SK-N-SH treated with all-trans-retinoic acid at 6 μM for 48 hours (cell line): ENCODE measurements at regions not wholly inside any gene's neighbourhood (a gene's known extent, or its start where the extent isn't known, plus 50 kb on each side); places are given as distances from the start of the nearest gene placed in this dataset.

ENCODE experiments used
- ATAC-seq: fragments of 200-7000 bp; cut with Tn5 transposase; 3 replicates; pipeline ENCODE4 v1.9.1; 2020; ENCODE audit warnings: mild to moderate bottlenecking, moderate library complexity
- ARNTL ChIP-seq: fragments of 450-650 bp; formaldehyde crosslinking; IDR thresholded peaks from 2 replicates; pipeline ENCODE4 v1.5.0; 2020; ENCODE audit warnings: low read depth, mild to moderate bottlenecking, moderate library complexity, borderline replicate concordance
- BACH2 ChIP-seq: fragments of 250-450 bp; sonication (Bioruptor Pico); IDR thresholded peaks from 2 replicates; pipeline ENCODE4 v1.9.0; 2021; ENCODE audit warnings: mild to moderate bottlenecking, borderline replicate concordance
- ESRRG ChIP-seq: fragments of 250-450 bp; sonication (Bioruptor Pico); IDR thresholded peaks from 2 replicates; pipeline ENCODE4 v1.6.1; 2021; ENCODE audit warnings: mild to moderate bottlenecking
- GLIS3 ChIP-seq: fragments of 250-450 bp; sonication (Bioruptor Pico); IDR thresholded peaks from 2 replicates; pipeline ENCODE4 v1.5.0; 2020; ENCODE audit warnings: mild to moderate bottlenecking, moderate library complexity
- ISL1 ChIP-seq: fragments of 250-450 bp; sonication (Bioruptor Pico); IDR thresholded peaks from 2 replicates; pipeline ENCODE4 v2.1.2; 2022; ENCODE audit warnings: mild to moderate bottlenecking, moderate library complexity
- OSR1 ChIP-seq: fragments of 250-450 bp; sonication (Bioruptor Pico); IDR thresholded peaks from 2 replicates; pipeline ENCODE4 v1.8.0; 2022; ENCODE audit warnings: moderate library complexity, mild to moderate bottlenecking, inconsistent platforms
- POU6F1 ChIP-seq: fragments of 250-450 bp; sonication (Bioruptor Pico); IDR thresholded peaks from 2 replicates; pipeline ENCODE4 v1.8.0; 2021; ENCODE audit warnings: low read depth, mild to moderate bottlenecking, moderate library complexity, borderline replicate concordance
- PPARA ChIP-seq: fragments of 250-450 bp; sonication (Bioruptor Pico); IDR thresholded peaks from 2 replicates; pipeline ENCODE4 v1.5.0; 2020; ENCODE audit warnings: mild to moderate bottlenecking, borderline replicate concordance
- RARB ChIP-seq: fragments of 250-450 bp; sonication (Bioruptor Pico); IDR thresholded peaks from 2 replicates; pipeline ENCODE4 v1.8.0; 2021; ENCODE audit warnings: mild to moderate bottlenecking, moderate library complexity
- SNAI2 ChIP-seq: fragments of 250-450 bp; sonication (Bioruptor Pico); IDR thresholded peaks from 2 replicates; pipeline ENCODE4 v1.5.0; 2020; ENCODE audit warnings: mild to moderate bottlenecking, moderate library complexity
- TCF4 ChIP-seq: fragments of 250-450 bp; sonication (Bioruptor Pico); IDR thresholded peaks from 2 replicates; pipeline ENCODE4 v1.8.0; 2021; ENCODE audit warnings: mild to moderate bottlenecking, moderate library complexity, borderline replicate concordance
- TOX ChIP-seq: fragments of 250-450 bp; sonication (Bioruptor Pico); IDR thresholded peaks from 2 replicates; pipeline ENCODE4 v1.8.0; 2021; ENCODE audit warnings: mild to moderate bottlenecking, moderate library complexity, borderline replicate concordance
- ZC3H10 ChIP-seq: fragments of 250-450 bp; sonication (Bioruptor Pico); IDR thresholded peaks from 2 replicates; pipeline ENCODE4 v1.5.1; 2021; ENCODE audit warnings: mild to moderate bottlenecking, moderate library complexity
- ZFP3 ChIP-seq: fragments of 250-450 bp; sonication (Bioruptor Pico); IDR thresholded peaks from 2 replicates; pipeline ENCODE4 v1.5.0; 2020; ENCODE audit warnings: mild to moderate bottlenecking, moderate library complexity
- ZFP30 ChIP-seq: fragments of 450-650 bp; formaldehyde crosslinking; IDR thresholded peaks from 2 replicates; pipeline ENCODE4 v1.5.0; 2022; ENCODE audit warnings: mild to moderate bottlenecking, moderate library complexity
- ZNF565 ChIP-seq: fragments of 450-650 bp; formaldehyde crosslinking; conservative IDR thresholded peaks from 2 replicates; pipeline ENCODE4 v1.5.0; 2020; ENCODE audit warnings: low read depth, mild to moderate bottlenecking, moderate library complexity
- ZNF70 ChIP-seq: fragments of 450-650 bp; formaldehyde crosslinking; IDR thresholded peaks from 2 replicates; pipeline ENCODE4 v1.5.0; 2020; ENCODE audit warnings: mild to moderate bottlenecking, moderate library complexity
- ZNF8 ChIP-seq: fragments of 450-650 bp; formaldehyde crosslinking; IDR thresholded peaks from 2 replicates; pipeline ENCODE4 v1.5.0; 2020; ENCODE audit warnings: mild to moderate bottlenecking, moderate library complexity
- TF ChIP-seq, protein P1 (sequence below): fragments of 250-450 bp; sonication (Bioruptor Pico); IDR thresholded peaks from 2 replicates; pipeline ENCODE4 v1.5.1; 2021; ENCODE audit warnings: mild to moderate bottlenecking, moderate library complexity
- TF ChIP-seq, protein P2 (sequence below): fragments of 250-450 bp; sonication (Bioruptor Pico); IDR thresholded peaks from 2 replicates; pipeline ENCODE4 v1.5.1; 2020; ENCODE audit warnings: low read depth, mild to moderate bottlenecking, moderate library complexity
- TF ChIP-seq, protein P3 (sequence below): fragments of 250-450 bp; sonication (Bioruptor Pico); IDR thresholded peaks from 2 replicates; pipeline ENCODE4 v1.8.0; 2020; ENCODE audit warnings: mild to moderate bottlenecking, moderate library complexity, borderline replicate concordance
- TF ChIP-seq, protein P4 (sequence below): fragments of 250-450 bp; sonication (Bioruptor Pico); IDR thresholded peaks from 2 replicates; pipeline ENCODE4 v1.5.0; 2020; ENCODE audit warnings: mild to moderate bottlenecking, moderate library complexity

DNA sequence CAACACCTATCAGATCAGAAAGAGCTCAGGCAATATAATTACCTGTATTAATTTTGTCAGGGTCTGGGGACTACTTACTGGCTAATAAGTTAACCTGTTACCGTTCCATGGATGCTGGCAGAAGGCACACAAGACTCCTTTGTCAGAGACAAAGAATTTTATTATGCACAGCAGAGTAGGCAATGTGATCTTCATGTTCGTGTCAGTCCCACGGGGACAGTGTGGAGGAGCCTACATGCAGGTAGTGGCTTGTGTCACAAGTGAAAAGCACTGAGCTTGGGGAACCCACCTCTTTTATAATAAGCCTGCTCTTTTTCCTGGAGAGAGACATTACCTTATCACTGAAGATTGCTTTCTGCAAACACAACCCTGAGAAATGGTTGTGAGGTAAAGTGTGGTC is 96.9 kb downstream of the CD164 start:
- TF ChIP-seq ISL1 (CRISPR knock-in tag) (no peak), ZFP30 (CRISPR knock-in tag) (no peak), PPARA (CRISPR knock-in tag) (no peak), TCF4 (CRISPR knock-in tag) (no peak), BACH2 (CRISPR knock-in tag) (no peak), RARB (CRISPR knock-in tag) (no peak), SNAI2 (CRISPR knock-in tag) (no peak), ZC3H10 (no peak), ZNF70 (CRISPR knock-in tag) (no peak), ZFP3 (no peak), ZNF565 (CRISPR knock-in tag) (no peak), TOX (CRISPR knock-in tag) (no peak), ZNF8 (CRISPR knock-in tag) (no peak), ARNTL (CRISPR knock-in tag) (no peak)
- TF ChIP-seq, protein P1, sequence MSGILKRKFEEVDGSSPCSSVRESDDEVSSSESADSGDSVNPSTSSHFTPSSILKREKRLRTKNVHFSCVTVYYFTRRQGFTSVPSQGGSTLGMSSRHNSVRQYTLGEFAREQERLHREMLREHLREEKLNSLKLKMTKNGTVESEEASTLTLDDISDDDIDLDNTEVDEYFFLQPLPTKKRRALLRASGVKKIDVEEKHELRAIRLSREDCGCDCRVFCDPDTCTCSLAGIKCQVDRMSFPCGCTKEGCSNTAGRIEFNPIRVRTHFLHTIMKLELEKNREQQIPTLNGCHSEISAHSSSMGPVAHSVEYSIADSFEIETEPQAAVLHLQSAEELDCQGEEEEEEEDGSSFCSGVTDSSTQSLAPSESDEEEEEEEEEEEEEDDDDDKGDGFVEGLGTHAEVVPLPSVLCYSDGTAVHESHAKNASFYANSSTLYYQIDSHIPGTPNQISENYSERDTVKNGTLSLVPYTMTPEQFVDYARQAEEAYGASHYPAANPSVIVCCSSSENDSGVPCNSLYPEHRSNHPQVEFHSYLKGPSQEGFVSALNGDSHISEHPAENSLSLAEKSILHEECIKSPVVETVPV = no peak
- TF ChIP-seq, protein P2, sequence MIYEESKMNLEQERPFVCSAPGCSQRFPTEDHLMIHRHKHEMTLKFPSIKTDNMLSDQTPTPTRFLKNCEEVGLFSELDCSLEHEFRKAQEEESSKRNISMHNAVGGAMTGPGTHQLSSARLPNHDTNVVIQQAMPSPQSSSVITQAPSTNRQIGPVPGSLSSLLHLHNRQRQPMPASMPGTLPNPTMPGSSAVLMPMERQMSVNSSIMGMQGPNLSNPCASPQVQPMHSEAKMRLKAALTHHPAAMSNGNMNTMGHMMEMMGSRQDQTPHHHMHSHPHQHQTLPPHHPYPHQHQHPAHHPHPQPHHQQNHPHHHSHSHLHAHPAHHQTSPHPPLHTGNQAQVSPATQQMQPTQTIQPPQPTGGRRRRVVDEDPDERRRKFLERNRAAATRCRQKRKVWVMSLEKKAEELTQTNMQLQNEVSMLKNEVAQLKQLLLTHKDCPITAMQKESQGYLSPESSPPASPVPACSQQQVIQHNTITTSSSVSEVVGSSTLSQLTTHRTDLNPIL (CRISPR knock-in tag) = no peak
- TF ChIP-seq, protein P3, sequence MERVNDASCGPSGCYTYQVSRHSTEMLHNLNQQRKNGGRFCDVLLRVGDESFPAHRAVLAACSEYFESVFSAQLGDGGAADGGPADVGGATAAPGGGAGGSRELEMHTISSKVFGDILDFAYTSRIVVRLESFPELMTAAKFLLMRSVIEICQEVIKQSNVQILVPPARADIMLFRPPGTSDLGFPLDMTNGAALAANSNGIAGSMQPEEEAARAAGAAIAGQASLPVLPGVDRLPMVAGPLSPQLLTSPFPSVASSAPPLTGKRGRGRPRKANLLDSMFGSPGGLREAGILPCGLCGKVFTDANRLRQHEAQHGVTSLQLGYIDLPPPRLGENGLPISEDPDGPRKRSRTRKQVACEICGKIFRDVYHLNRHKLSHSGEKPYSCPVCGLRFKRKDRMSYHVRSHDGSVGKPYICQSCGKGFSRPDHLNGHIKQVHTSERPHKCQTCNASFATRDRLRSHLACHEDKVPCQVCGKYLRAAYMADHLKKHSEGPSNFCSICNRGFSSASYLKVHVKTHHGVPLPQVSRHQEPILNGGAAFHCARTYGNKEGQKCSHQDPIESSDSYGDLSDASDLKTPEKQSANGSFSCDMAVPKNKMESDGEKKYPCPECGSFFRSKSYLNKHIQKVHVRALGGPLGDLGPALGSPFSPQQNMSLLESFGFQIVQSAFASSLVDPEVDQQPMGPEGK (CRISPR knock-in tag) = no peak
- TF ChIP-seq, protein P4, sequence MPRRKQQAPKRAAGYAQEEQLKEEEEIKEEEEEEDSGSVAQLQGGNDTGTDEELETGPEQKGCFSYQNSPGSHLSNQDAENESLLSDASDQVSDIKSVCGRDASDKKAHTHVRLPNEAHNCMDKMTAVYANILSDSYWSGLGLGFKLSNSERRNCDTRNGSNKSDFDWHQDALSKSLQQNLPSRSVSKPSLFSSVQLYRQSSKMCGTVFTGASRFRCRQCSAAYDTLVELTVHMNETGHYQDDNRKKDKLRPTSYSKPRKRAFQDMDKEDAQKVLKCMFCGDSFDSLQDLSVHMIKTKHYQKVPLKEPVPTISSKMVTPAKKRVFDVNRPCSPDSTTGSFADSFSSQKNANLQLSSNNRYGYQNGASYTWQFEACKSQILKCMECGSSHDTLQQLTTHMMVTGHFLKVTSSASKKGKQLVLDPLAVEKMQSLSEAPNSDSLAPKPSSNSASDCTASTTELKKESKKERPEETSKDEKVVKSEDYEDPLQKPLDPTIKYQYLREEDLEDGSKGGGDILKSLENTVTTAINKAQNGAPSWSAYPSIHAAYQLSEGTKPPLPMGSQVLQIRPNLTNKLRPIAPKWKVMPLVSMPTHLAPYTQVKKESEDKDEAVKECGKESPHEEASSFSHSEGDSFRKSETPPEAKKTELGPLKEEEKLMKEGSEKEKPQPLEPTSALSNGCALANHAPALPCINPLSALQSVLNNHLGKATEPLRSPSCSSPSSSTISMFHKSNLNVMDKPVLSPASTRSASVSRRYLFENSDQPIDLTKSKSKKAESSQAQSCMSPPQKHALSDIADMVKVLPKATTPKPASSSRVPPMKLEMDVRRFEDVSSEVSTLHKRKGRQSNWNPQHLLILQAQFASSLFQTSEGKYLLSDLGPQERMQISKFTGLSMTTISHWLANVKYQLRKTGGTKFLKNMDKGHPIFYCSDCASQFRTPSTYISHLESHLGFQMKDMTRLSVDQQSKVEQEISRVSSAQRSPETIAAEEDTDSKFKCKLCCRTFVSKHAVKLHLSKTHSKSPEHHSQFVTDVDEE (CRISPR knock-in tag) = no peak
- no peak for ATAC-seq

- no peak for ATAC-seq
- no peak for TF ChIP-seq OSR1 (CRISPR knock-in tag)
- TF ChIP-seq, protein P1 = no peak
- TF ChIP-seq ZC3H10 = no peak
- no peak for TF ChIP-seq ZNF565 (CRISPR knock-in tag)
- TF ChIP-seq ZFP30 (CRISPR knock-in tag) = no peak
- TF ChIP-seq GLIS3 (CRISPR knock-in tag) = no peak
- no peak for TF ChIP-seq RARB (CRISPR knock-in tag)
- no peak for TF ChIP-seq ESRRG (CRISPR knock-in tag)
- no peak for TF ChIP-seq TCF4 (CRISPR knock-in tag)
- TF ChIP-seq SNAI2 (CRISPR knock-in tag) = no peak
- TF ChIP-seq, protein P3 (CRISPR knock-in tag) = no peak
- TF ChIP-seq TOX (CRISPR knock-in tag) = no peak
- no peak for TF ChIP-seq ISL1 (CRISPR knock-in tag)
- TF ChIP-seq ARNTL (CRISPR knock-in tag) = no peak
- no peak for TF ChIP-seq BACH2 (CRISPR knock-in tag)
- no peak for TF ChIP-seq PPARA (CRISPR knock-in tag)
- no peak for TF ChIP-seq POU6F1 (CRISPR knock-in tag)
- TF ChIP-seq, protein P2 (CRISPR knock-in tag) = no peak
- no peak for TF ChIP-seq ZNF70 (CRISPR knock-in tag)
Measured at GRCh38 chr6:109284675-109285074, 97.6 kb downstream of the CD164 start.
